PC-3 (cell line): ENCODE measurements at regions not wholly inside any gene's neighbourhood (a gene's known extent, or its start where the extent isn't known, plus 50 kb on each side); places are given as distances from the start of the nearest gene placed in this dataset.

Experiments used
- ATAC-seq: fragments of 200-7000 bp; cut with Tn5 transposase; 2 replicates; pipeline ENCODE4 v1.9.1; 2020; ENCODE audit warnings: mild to moderate bottlenecking, moderate library complexity
- BruUV-seq: library from RNA; stranded (reverse); fragments of 400-500 nt; replicated peaks from 2 replicates; lab custom pipeline; 2021; lab: Mats Ljungman, UMichigan
- CTCF ChIA-PET: fragments of 300-600 bp; sonication (Branson Sonifier 250); formaldehyde crosslinking; loops from one replicate; lab custom pipeline; 2022; ENCODE audit warnings: antibody characterized with exemption; lab: Charles Lee
- POLR2A ChIA-PET: fragments of 300-600 bp; sonication (Branson Sonifier 250); formaldehyde crosslinking; loops from one replicate; lab custom pipeline; 2022; ENCODE audit warnings: antibody characterized with exemption; ENCODE audit not compliant: unreplicated experiment; lab: Charles Lee
- DNase-seq: peaks from one replicate; pipeline ENCODE4 v3.0.0-alpha.2; 2015
- H2AFZ ChIP-seq: fragments of 300-600 bp; sonication (generic); 2 replicates; pipeline ENCODE4 v1.6.0; 2016; ENCODE audit warnings: antibody characterized with exemption, low read length
- H3F3A ChIP-seq: fragments of 300-600 bp; sonication (generic); one replicate; pipeline ENCODE4 v1.6.0; 2017; ENCODE audit warnings: antibody characterized with exemption, low read length, control low read depth, mild to moderate bottlenecking; ENCODE audit not compliant: unreplicated experiment
- H3K27ac ChIP-seq: fragments of 300-600 bp; sonication (generic); 2 replicates; pipeline ENCODE4 v1.5.1; 2016; ENCODE audit warnings: mild to moderate bottlenecking, low read length
- H3K27me3 ChIP-seq: fragments of 300-600 bp; sonication (generic); 2 replicates; pipeline ENCODE4 v1.6.1; 2016; ENCODE audit warnings: low read length, mixed read lengths
- H3K36me3 ChIP-seq: fragments of 300-600 bp; sonication (generic); 2 replicates; pipeline ENCODE4 v1.6.1; 2016; ENCODE audit warnings: low read depth, mixed run types, low read length, mixed read lengths
- H3K4me1 ChIP-seq: fragments of 300-600 bp; sonication (generic); 2 replicates; pipeline ENCODE4 v1.5.1; 2016; ENCODE audit warnings: low read length; ENCODE audit not compliant: insufficient read depth
- H3K4me2 ChIP-seq: fragments of 300-600 bp; sonication (generic); 2 replicates; pipeline ENCODE4 v1.6.0; 2016; ENCODE audit warnings: low read length
- H3K4me3 ChIP-seq: fragments of 300-600 bp; sonication (generic); 2 replicates; pipeline ENCODE4 v1.5.1; 2016; ENCODE audit warnings: mild to moderate bottlenecking, low read length, mixed read lengths
- H3K79me2 ChIP-seq: fragments of 300-600 bp; sonication (generic); 2 replicates; pipeline ENCODE4 v1.6.1; 2017; ENCODE audit warnings: low read length, mixed read lengths
- H3K9ac ChIP-seq: fragments of 300-600 bp; sonication (generic); 2 replicates; pipeline ENCODE4 v1.6.0; 2016; ENCODE audit warnings: mild to moderate bottlenecking, low read length
- H3K9me2 ChIP-seq: fragments of 300-600 bp; sonication (generic); replicated peaks from 2 replicates; pipeline ENCODE4 v1.6.1; 2016; ENCODE audit warnings: mixed run types, low read length, mixed read lengths
- H3K9me3 ChIP-seq: fragments of 300-600 bp; sonication (generic); 2 replicates; pipeline ENCODE4 v1.6.1; 2016; ENCODE audit warnings: low read length, mixed read lengths
- H4K20me1 ChIP-seq: fragments of 300-600 bp; sonication (generic); 2 replicates; pipeline ENCODE4 v1.6.1; 2016; ENCODE audit warnings: low read length, mixed read lengths
- CTCF ChIP-seq: fragments of 300-600 bp; sonication (generic); conservative IDR thresholded peaks from 2 replicates; pipeline ENCODE4 v1.5.1; 2017; ENCODE audit warnings: antibody characterized with exemption, low read depth, mild to moderate bottlenecking, low read length
- EZH2 ChIP-seq: fragments of 300-600 bp; sonication (generic); IDR thresholded peaks from one replicate; pipeline ENCODE4 v1.6.1; 2017; ENCODE audit warnings: antibody characterized with exemption, mild to moderate bottlenecking, low read length; ENCODE audit not compliant: unreplicated experiment
- EZH2phosphoT487 ChIP-seq: fragments of 300-600 bp; sonication (generic); IDR thresholded peaks from 2 replicates; pipeline ENCODE4 v1.6.1; 2018; ENCODE audit warnings: mild to moderate bottlenecking, antibody characterized with exemption, low read length, borderline replicate concordance
- intact Hi-C: fragments of 100-400 bp; cut with micrococcal nuclease; formaldehyde crosslinking; loops from 2 replicates; pipeline ENCODE4 v1.9.0; 2023

- Histone ChIP-seq H4K20me1 (no peaks in the 10 kb centered on the region), H3K4me2 (no peak overlapping the region), H3K4me3 (no peak overlapping the region), H3K4me1 (no peaks in the 10 kb centered on the region), H3F3A (no peaks in the 10 kb centered on the region), H3K36me3 (no peaks in the 10 kb centered on the region), H3K27me3 (no peaks in the 10 kb centered on the region), H2AFZ (no peak overlapping the region), H3K79me2 (no peaks in the 10 kb centered on the region), H3K9me3 (no peaks in the 10 kb centered on the region), H3K27ac (no peak overlapping the region), H3K9me2 (no peaks in the 10 kb centered on the region), H3K9ac (no peak overlapping the region)
- no peak for ATAC-seq
- intact Hi-C loops = no loop called here
- CTCF ChIA-PET = no interaction called here
- no peak for DNase-seq
- TF ChIP-seq EZH2phosphoT487 (no peak), EZH2 (no peak), CTCF (no peak)
- POLR2A ChIA-PET = no interaction called here
- BruUV-seq = no TSS peak
These were observed 100.1 kb downstream of the PDCL3 start for GRCh38 chr2:100662866-100663265.

GRCh38 chr2:100664021-100664755, 101.4 kb downstream of the PDCL3 start:
- Histone ChIP-seq H3K79me2 (no peaks in the 10 kb centered on the region), H3K27ac (no peak overlapping the region), H3K36me3 (no peaks in the 10 kb centered on the region), H2AFZ (no peak overlapping the region), H3K9ac (no peak overlapping the region), H3K9me2 (no peaks in the 10 kb centered on the region), H3F3A (no peaks in the 10 kb centered on the region), H3K27me3 (no peaks in the 10 kb centered on the region), H3K4me2 (no peak overlapping the region), H3K9me3 (no peaks in the 10 kb centered on the region), H4K20me1 (no peaks in the 10 kb centered on the region), H3K4me1 (no peaks in the 10 kb centered on the region), H3K4me3 (no peak overlapping the region)
- intact Hi-C loops = no loop called here
- no TSS peak for BruUV-seq
- ATAC-seq = no peak
- no peak for DNase-seq
- TF ChIP-seq EZH2 = no peak
- no peak for TF ChIP-seq CTCF
- TF ChIP-seq EZH2phosphoT487 = no peak
- ChIA-PET POLR2A (no interaction called here), CTCF (no interaction called here)

GRCh38 chr2:100664756-100665101, 101.9 kb downstream of the PDCL3 start:
- ATAC-seq = no peak
- H3K27ac ChIP-seq = no peak overlapping the region
- no peaks in the 10 kb centered on the region for H3K36me3 ChIP-seq
- no peak overlapping the region for H2AFZ ChIP-seq
- H3K27me3 ChIP-seq = no peaks in the 10 kb centered on the region
- no peaks in the 10 kb centered on the region for H3K4me1 ChIP-seq
- H4K20me1 ChIP-seq = no peaks in the 10 kb centered on the region
- intact Hi-C loops = no loop called here
- no peaks in the 10 kb centered on the region for H3K79me2 ChIP-seq
- no peak for TF ChIP-seq CTCF
- TF ChIP-seq EZH2 = no peak
- TF ChIP-seq EZH2phosphoT487 = no peak
- no peaks in the 10 kb centered on the region for H3K9me2 ChIP-seq
- H3F3A ChIP-seq = no peaks in the 10 kb centered on the region
- no peak overlapping the region for H3K4me2 ChIP-seq
- no peak for DNase-seq
- no peak overlapping the region for H3K9ac ChIP-seq
- no peaks in the 10 kb centered on the region for H3K9me3 ChIP-seq
- no peak overlapping the region for H3K4me3 ChIP-seq
- CTCF ChIA-PET = no interaction called here
- POLR2A ChIA-PET = no interaction called here
- BruUV-seq = no TSS peak
